ENCODE measurements at regions not wholly inside any gene's neighbourhood (a gene's known extent, or its start where the extent isn't known, plus 50 kb on each side); places are given as distances from the start of the nearest gene placed in this dataset.

GRCh38 chr7:142496545-142496991 is 238.7 kb upstream of the PRSS58 start:
- TF ChIP-seq EZH2 (IDR thresholded peaks at IDR 0.05): no peak
- TF ChIP-seq POLR2AphosphoS5 (IDR thresholded peaks at IDR 0.05; ENCODE audit: borderline replicate concordance, low read depth, low read length): no peak
- no peak for TF ChIP-seq FOXP2 (optimal IDR thresholded peaks at IDR 0.05; ENCODE audit: control extremely low read depth, extremely low read length, insufficient read depth)

Measured in SK-N-MC (cell line).